Ascending aorta (tissue), 2 donors: ENCODE measurements at regions not wholly inside any gene's neighbourhood (a gene's known extent, or its start where the extent isn't known, plus 50 kb on each side); places are given as distances from the start of the nearest gene placed in this dataset.

ENCODE experiments used
- DNase-seq, 2 donors: peaks; one replicate each; pipeline ENCODE4 v3.0.0-alpha.2; 2019; ENCODE audit warnings: low spot score in 2 of 2
- H3K27ac ChIP-seq, 2 donors: fragments of 200-600 bp; sonication (generic); one replicate each; pipeline ENCODE4 v1.5.1; 2016 to 2017; ENCODE audit warnings: mild to moderate bottlenecking in 1 of 2
- H3K27me3 ChIP-seq: fragments of 200-600 bp; sonication (generic); one replicate; pipeline ENCODE4 v1.5.1; 2017
- H3K36me3 ChIP-seq, 2 donors: fragments of 200-600 bp; sonication (generic); one replicate each; pipeline ENCODE4 v1.5.1; 2016
- H3K4me1 ChIP-seq, 2 donors: fragments of 200-600 bp; sonication (generic); one replicate each; pipeline ENCODE4 v1.5.1; 2016 to 2017; ENCODE audit warnings: mild to moderate bottlenecking in 1 of 2
- H3K4me3 ChIP-seq, 2 donors: fragments of 200-600 bp; sonication (generic); one replicate each; pipeline ENCODE4 v1.5.1; 2016 to 2017; ENCODE audit warnings: mild to moderate bottlenecking in 1 of 2
- H3K9me3 ChIP-seq, 2 donors: fragments of 200-600 bp; sonication (generic); one replicate each; pipeline ENCODE4 v1.5.1; 2016
- CTCF ChIP-seq, 3 experiments: fragments of 200-600 bp in 2 of 3; fragments of 450-650 bp in 1 of 3; sonication (generic) in 2 of 3; IDR thresholded peaks; one replicate each; pipeline ENCODE4 v1.5.1; 2016 to 2019; ENCODE audit warnings: antibody characterized with exemption in 3 of 3, mild to moderate bottlenecking in 1 of 3, moderate library complexity in 1 of 3
- intact Hi-C: fragments of 100-400 bp; cut with DNase I; formaldehyde crosslinking; loops from one replicate; pipeline ENCODE4 v1.15.1; 2023

DNA sequence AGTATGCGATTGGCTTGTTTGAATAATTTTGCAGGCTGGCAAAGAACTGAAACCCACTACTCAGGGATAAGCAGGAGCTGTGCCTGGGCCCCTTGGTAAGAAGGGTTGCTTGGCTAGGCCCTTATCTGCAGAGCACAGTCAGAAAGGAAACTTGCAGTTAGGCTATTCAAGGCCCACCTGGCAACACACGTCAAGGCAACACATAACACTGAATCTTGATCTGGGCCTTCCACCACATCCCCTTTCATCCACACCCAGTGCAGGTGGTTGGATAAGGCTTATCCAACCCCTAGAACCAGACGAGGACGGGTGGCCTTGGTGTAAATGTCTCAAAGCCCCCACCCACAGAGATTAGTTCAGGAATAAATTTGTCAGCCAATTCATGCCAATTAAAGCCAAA, 72.8 kb upstream of the NEIL3 start:
- Histone ChIP-seq H3K27ac (no peak overlapping the region), H3K36me3 (no peaks in the 10 kb centered on the region), H3K27me3 (no peaks in the 10 kb centered on the region), H3K9me3 (no peaks in the 10 kb centered on the region), H3K4me3 (no peak overlapping the region), H3K4me1 (no peaks in the 10 kb centered on the region)
- no peak for DNase-seq
- intact Hi-C loops, result no loop called here
- TF ChIP-seq CTCF (IDR thresholded peaks at IDR 0.05), result no peak

GRCh38 chr4:177237291-177237690, 72.4 kb upstream of the NEIL3 start:
- DNase-seq, result no peak
- Histone ChIP-seq H3K27ac (no peak overlapping the region), H3K27me3 (no peaks in the 10 kb centered on the region), H3K9me3 (no peaks in the 10 kb centered on the region), H3K4me1 (no peaks in the 10 kb centered on the region), H3K36me3 (no peaks in the 10 kb centered on the region), H3K4me3 (no peak overlapping the region)
- intact Hi-C loops, result no loop called here
- no peak for TF ChIP-seq CTCF (IDR thresholded peaks at IDR 0.05)

DNA sequence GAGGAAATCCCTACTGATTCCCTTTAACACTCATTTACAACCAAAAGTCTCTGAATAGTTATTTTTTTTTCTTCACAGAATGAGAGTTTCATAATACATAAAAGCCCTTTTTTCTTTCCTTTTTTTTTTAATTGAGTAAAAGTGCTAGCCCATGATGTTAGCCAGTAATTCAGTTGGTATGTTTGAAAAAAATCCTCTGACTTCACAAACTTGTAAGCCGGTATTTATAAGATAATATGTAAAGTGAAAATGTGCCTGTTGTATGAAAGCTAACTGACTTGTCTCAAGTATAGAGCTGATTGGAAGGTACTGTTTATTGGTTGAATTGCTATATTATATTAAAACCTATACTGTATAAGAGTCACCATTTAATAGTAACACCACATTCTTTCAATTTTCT, 70.2 kb upstream of the NEIL3 start:
- H3K27ac ChIP-seq, result no peak overlapping the region
- TF ChIP-seq CTCF (IDR thresholded peaks at IDR 0.05), result no peak
- no peaks in the 10 kb centered on the region for H3K27me3 ChIP-seq
- DNase-seq, result no peak
- no peaks in the 10 kb centered on the region for H3K9me3 ChIP-seq
- H3K36me3 ChIP-seq, result no peaks in the 10 kb centered on the region
- H3K4me1 ChIP-seq, result no peaks in the 10 kb centered on the region
- intact Hi-C loops, result no loop called here
- no peak overlapping the region for H3K4me3 ChIP-seq

GRCh38 chr4:177239878-177240277, 69.8 kb upstream of the NEIL3 start:
- DNase-seq, result no peak
- H3K9me3 ChIP-seq, result no peaks in the 10 kb centered on the region
- H3K36me3 ChIP-seq, result no peaks in the 10 kb centered on the region
- TF ChIP-seq CTCF (IDR thresholded peaks at IDR 0.05), result no peak
- intact Hi-C loops, result no loop called here
- no peaks in the 10 kb centered on the region for H3K27me3 ChIP-seq
- H3K4me1 ChIP-seq, result no peaks in the 10 kb centered on the region
- no peak overlapping the region for H3K27ac ChIP-seq
- no peak overlapping the region for H3K4me3 ChIP-seq

- Histone ChIP-seq H3K9me3 (no peaks in the 10 kb centered on the region), H3K36me3 (no peaks in the 10 kb centered on the region), H3K4me3 (no peak overlapping the region), H3K27ac (no peak overlapping the region), H3K4me1 (peaks cover 0 to 4% of the 10 kb centered on the region in 2 donors), H3K27me3 (no peaks in the 10 kb centered on the region)
- TF ChIP-seq CTCF (IDR thresholded peaks at IDR 0.05), result no peak
- DNase-seq, result no peak
- intact Hi-C loops, result no loop called here
These were observed 66.9 kb upstream of the NEIL3 start for GRCh38 chr4:177242651-177243286.
